ACHN (cell line): ENCODE measurements at regions not wholly inside any gene's neighbourhood (a gene's known extent, or its start where the extent isn't known, plus 50 kb on each side); places are given as distances from the start of the nearest gene placed in this dataset.
"Not testable (repeated sequence)": the region's sequence is repeated elsewhere in the genome, so short reads cannot be mapped to it uniquely, and the experiment has no call there.

Experiments
- DNase-seq: peaks from one replicate; pipeline ENCODE4 v3.0.0-alpha.2; 2015
- in situ Hi-C: cut with HindIII; loops from 2 replicates; pipeline ENCODE4 v1.10.0; 2017; ENCODE audit warnings: low sequenced_read_pairs, low pct_ligation_motif_present, low pct_unique_long_range_greater_than_20kb

GRCh38 chr5:74538206-74538661 is 102.3 kb downstream of the ENC1 start:
- in situ Hi-C loops: no loop called here
- no peak for DNase-seq

GRCh38 chr5:74536658-74537057 is 103.9 kb downstream of the ENC1 start:
- in situ Hi-C loops: no loop called here
- DNase-seq: no peak

GRCh38 chr5:74535926-74536325 is 104.6 kb downstream of the ENC1 start:
- DNase-seq: no peak
- in situ Hi-C loops: no loop called here

- no peak for DNase-seq
- in situ Hi-C loops: no loop called here
Measured at GRCh38 chr5:74534397-74535129, 106.0 kb downstream of the ENC1 start.

- in situ Hi-C loops: no loop called here
- DNase-seq: no peak
Measured at GRCh38 chr5:74530326-74531050, 110.0 kb downstream of the ENC1 start.

- no peak for DNase-seq
- in situ Hi-C loops: no loop called here
Measured at GRCh38 chr5:74529101-74529500, 111.4 kb downstream of the ENC1 start.

GRCh38 chr5:74526111-74526510 is 114.4 kb downstream of the ENC1 start:
- in situ Hi-C loops: no loop called here
- no peak for DNase-seq

GRCh38 chr5:74524767-74525166 is 115.8 kb downstream of the ENC1 start:
- in situ Hi-C loops, DNase-seq: not testable (repeated sequence)

GRCh38 chr5:74523698-74524097 is 116.8 kb downstream of the ENC1 start:
- DNase-seq, in situ Hi-C loops: not testable (repeated sequence)

GRCh38 chr5:74522838-74523237 is 117.7 kb downstream of the ENC1 start:
- in situ Hi-C loops, DNase-seq: not testable (repeated sequence)

- DNase-seq: no peak
- in situ Hi-C loops: no loop called here
Measured at GRCh38 chr5:74521401-74521800, 119.1 kb downstream of the ENC1 start.

GRCh38 chr5:74519679-74520078 is 120.8 kb downstream of the ENC1 start:
- DNase-seq: no peak
- in situ Hi-C loops: no loop called here

GRCh38 chr5:74519161-74519571 is 121.4 kb downstream of the ENC1 start:
- in situ Hi-C loops: no loop called here
- DNase-seq: no peak

- in situ Hi-C loops: no loop called here
Measured at GRCh38 chr5:74517700-74518099, 122.8 kb downstream of the ENC1 start.

GRCh38 chr5:74516211-74516636 is 124.3 kb downstream of the ENC1 start:
- in situ Hi-C loops: no loop called here
- peak; percentile 30 for DNase-seq

More at GRCh38 chr5:74517700-74518099, 122.8 kb downstream of the ENC1 start:
- DNase-seq: no peak

GRCh38 chr5:74514888-74515551 is 125.5 kb downstream of the ENC1 start:
- in situ Hi-C loops: no loop called here

GRCh38 chr5:74511770-74512169 is 128.8 kb downstream of the ENC1 start:
- in situ Hi-C loops, DNase-seq: not testable (repeated sequence)

More at GRCh38 chr5:74514888-74515551, 125.5 kb downstream of the ENC1 start:
- DNase-seq: no peak

GRCh38 chr5:74510476-74511075 is 130.0 kb downstream of the ENC1 start:
- DNase-seq: no peak
- in situ Hi-C loops: no loop called here
